Thyroid gland (tissue), 4 donors: ENCODE measurements at regions not wholly inside any gene's neighbourhood (a gene's known extent, or its start where the extent isn't known, plus 50 kb on each side); places are given as distances from the start of the nearest gene placed in this dataset.

ENCODE experiments used
- POLR2A ChIP-seq, 2 donors: fragments of 450-650 bp; IDR thresholded peaks; one replicate each; pipeline ENCODE4 v1.6.1; 2017; ENCODE audit warnings: antibody characterized with exemption in 2 of 2, mild to moderate bottlenecking in 2 of 2, moderate library complexity in 1 of 2
- TF ChIP-seq, protein P1 (sequence below), 6 experiments: fragments of 200-600 bp in 3 of 6; fragments of 450-650 bp in 3 of 6; sonication (generic) in 3 of 6; IDR thresholded peaks; one replicate each; pipeline ENCODE4 v1.5.1; 2016 to 2019; ENCODE audit warnings: antibody characterized with exemption in 6 of 6, mild to moderate bottlenecking in 2 of 6, inconsistent platforms in 1 of 6, moderate library complexity in 1 of 6

- TF ChIP-seq, protein P1, sequence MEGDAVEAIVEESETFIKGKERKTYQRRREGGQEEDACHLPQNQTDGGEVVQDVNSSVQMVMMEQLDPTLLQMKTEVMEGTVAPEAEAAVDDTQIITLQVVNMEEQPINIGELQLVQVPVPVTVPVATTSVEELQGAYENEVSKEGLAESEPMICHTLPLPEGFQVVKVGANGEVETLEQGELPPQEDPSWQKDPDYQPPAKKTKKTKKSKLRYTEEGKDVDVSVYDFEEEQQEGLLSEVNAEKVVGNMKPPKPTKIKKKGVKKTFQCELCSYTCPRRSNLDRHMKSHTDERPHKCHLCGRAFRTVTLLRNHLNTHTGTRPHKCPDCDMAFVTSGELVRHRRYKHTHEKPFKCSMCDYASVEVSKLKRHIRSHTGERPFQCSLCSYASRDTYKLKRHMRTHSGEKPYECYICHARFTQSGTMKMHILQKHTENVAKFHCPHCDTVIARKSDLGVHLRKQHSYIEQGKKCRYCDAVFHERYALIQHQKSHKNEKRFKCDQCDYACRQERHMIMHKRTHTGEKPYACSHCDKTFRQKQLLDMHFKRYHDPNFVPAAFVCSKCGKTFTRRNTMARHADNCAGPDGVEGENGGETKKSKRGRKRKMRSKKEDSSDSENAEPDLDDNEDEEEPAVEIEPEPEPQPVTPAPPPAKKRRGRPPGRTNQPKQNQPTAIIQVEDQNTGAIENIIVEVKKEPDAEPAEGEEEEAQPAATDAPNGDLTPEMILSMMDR (IDR thresholded peaks at IDR 0.05) = no peak
- no peak for TF ChIP-seq POLR2A (IDR thresholded peaks at IDR 0.05)
Measured at GRCh38 chr3:13158871-13159270, 85.6 kb upstream of the IQSEC1 start.
